ENCODE measurements at regions not wholly inside any gene's neighbourhood (a gene's known extent, or its start where the extent isn't known, plus 50 kb on each side); places are given as distances from the start of the nearest gene placed in this dataset.

- TF ChIP-seq CTCF (IDR thresholded peaks at IDR 0.05) (no peak), POLR2A (IDR thresholded peaks at IDR 0.05; ENCODE audit: low read depth) (no peak), EP300 (IDR thresholded peaks at IDR 0.05) (no peak), POLR2AphosphoS5 (IDR thresholded peaks at IDR 0.05) (no peak)
Observed at GRCh38 chr18:43420950-43421349, 143.7 kb upstream of the SYT4 start.
